ENCODE measurements at regions not wholly inside any gene's neighbourhood (a gene's known extent, or its start where the extent isn't known, plus 50 kb on each side); places are given as distances from the start of the nearest gene placed in this dataset.

DNA sequence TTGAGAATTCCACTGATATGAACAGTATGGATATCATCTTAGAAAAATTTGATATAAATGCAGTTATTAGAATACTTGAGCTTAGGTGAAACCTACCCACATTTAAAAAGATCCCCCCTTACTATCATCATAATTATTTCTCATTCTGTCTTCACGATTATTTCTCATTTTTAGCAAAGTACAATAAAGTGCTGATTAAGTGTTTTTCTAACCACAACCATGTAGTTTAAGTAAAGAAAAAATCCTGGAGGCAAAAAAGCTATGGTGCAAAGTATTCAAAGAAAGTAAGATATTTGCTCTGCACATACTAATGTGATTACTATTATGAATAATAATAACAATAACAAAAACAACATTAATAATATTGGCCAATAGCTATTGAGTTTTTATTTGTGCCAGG is 365.6 kb upstream of the PCDH7 start:
- TF ChIP-seq EGR1 (IDR thresholded peaks at IDR 0.05; ENCODE audit: borderline replicate concordance, low read depth, low read length) (no peak), EP300 (IDR thresholded peaks at IDR 0.05; ENCODE audit: borderline replicate concordance in 1 of 2, low read depth in 2 of 2, low read length in 2 of 2) (no peak), EZH2 (IDR thresholded peaks at IDR 0.05; ENCODE audit: low read depth, low read length, severe bottlenecking) (no peak), RFX5 (IDR thresholded peaks at IDR 0.05; ENCODE audit: borderline replicate concordance, low read depth, low read length) (no peak), RAD21 (IDR thresholded peaks at IDR 0.05 in 1 of 2, conservative IDR thresholded peaks at IDR 0.05 in 1 of 2; ENCODE audit: low read depth in 2 of 2, low read length in 2 of 2) (no peak), POLR2AphosphoS5 (IDR thresholded peaks at IDR 0.05; ENCODE audit: low read depth, low read length) (no peak), YY1 (IDR thresholded peaks at IDR 0.05; ENCODE audit: low read depth, low read length) (no peak)
- TF ChIP-seq, protein P1, sequence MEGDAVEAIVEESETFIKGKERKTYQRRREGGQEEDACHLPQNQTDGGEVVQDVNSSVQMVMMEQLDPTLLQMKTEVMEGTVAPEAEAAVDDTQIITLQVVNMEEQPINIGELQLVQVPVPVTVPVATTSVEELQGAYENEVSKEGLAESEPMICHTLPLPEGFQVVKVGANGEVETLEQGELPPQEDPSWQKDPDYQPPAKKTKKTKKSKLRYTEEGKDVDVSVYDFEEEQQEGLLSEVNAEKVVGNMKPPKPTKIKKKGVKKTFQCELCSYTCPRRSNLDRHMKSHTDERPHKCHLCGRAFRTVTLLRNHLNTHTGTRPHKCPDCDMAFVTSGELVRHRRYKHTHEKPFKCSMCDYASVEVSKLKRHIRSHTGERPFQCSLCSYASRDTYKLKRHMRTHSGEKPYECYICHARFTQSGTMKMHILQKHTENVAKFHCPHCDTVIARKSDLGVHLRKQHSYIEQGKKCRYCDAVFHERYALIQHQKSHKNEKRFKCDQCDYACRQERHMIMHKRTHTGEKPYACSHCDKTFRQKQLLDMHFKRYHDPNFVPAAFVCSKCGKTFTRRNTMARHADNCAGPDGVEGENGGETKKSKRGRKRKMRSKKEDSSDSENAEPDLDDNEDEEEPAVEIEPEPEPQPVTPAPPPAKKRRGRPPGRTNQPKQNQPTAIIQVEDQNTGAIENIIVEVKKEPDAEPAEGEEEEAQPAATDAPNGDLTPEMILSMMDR (IDR thresholded peaks at IDR 0.05; ENCODE audit: control extremely low read depth in 1 of 3, insufficient read depth in 1 of 3, low read depth in 1 of 3, low read length in 3 of 3), result no peak
- TF ChIP-seq, protein P2, sequence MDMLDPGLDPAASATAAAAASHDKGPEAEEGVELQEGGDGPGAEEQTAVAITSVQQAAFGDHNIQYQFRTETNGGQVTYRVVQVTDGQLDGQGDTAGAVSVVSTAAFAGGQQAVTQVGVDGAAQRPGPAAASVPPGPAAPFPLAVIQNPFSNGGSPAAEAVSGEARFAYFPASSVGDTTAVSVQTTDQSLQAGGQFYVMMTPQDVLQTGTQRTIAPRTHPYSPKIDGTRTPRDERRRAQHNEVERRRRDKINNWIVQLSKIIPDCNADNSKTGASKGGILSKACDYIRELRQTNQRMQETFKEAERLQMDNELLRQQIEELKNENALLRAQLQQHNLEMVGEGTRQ (IDR thresholded peaks at IDR 0.05; ENCODE audit: low read length), result no peak
- TF ChIP-seq, protein P3, sequence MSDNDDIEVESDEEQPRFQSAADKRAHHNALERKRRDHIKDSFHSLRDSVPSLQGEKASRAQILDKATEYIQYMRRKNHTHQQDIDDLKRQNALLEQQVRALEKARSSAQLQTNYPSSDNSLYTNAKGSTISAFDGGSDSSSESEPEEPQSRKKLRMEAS (IDR thresholded peaks at IDR 0.05), result no peak
